Activated CD4-positive, alpha-beta memory T cell treated with anti-CD3 and anti-CD28 coated beads for 36 hours (primary cell): ENCODE measurements at regions not wholly inside any gene's neighbourhood (a gene's known extent, or its start where the extent isn't known, plus 50 kb on each side); places are given as distances from the start of the nearest gene placed in this dataset.

Experiments
- CTCF ChIA-PET: fragments of 350-600 bp; sonication (Branson Sonifier 250); formaldehyde crosslinking; loops from one replicate; lab custom pipeline; 2021; ENCODE audit warnings: antibody characterized with exemption, inconsistent platforms; lab: Charles Lee
- POLR2A ChIA-PET: fragments of 350-600 bp; sonication (Branson Sonifier 250); formaldehyde crosslinking; loops from one replicate; lab custom pipeline; 2021; ENCODE audit warnings: antibody characterized with exemption; lab: Charles Lee
- DNase-seq: peaks from one replicate; pipeline ENCODE4 v3.0.0-alpha.2; 2020
- H3K27ac Mint-ChIP-seq: one replicate; pipeline ENCODE4 v1.8.0; 2021; ENCODE audit warnings: mixed read lengths
- H3K27me3 Mint-ChIP-seq: one replicate; pipeline ENCODE4 v1.8.0; 2021; ENCODE audit warnings: mixed read lengths
- H3K36me3 Mint-ChIP-seq: one replicate; pipeline ENCODE4 v1.8.0; 2021; ENCODE audit warnings: mixed read lengths
- H3K4me1 Mint-ChIP-seq: one replicate; pipeline ENCODE4 v1.8.0; 2021; ENCODE audit warnings: low read depth, mixed read lengths
- H3K4me3 Mint-ChIP-seq: one replicate; pipeline ENCODE4 v1.8.0; 2021; ENCODE audit warnings: mild to moderate bottlenecking, mixed read lengths
- H3K9me3 Mint-ChIP-seq: one replicate; pipeline ENCODE4 v1.8.0; 2021; ENCODE audit warnings: mixed read lengths
- intact Hi-C: fragments of 100-400 bp; cut with micrococcal nuclease; formaldehyde crosslinking; loops from one replicate; pipeline ENCODE4 v1.15.1; 2023

DNA sequence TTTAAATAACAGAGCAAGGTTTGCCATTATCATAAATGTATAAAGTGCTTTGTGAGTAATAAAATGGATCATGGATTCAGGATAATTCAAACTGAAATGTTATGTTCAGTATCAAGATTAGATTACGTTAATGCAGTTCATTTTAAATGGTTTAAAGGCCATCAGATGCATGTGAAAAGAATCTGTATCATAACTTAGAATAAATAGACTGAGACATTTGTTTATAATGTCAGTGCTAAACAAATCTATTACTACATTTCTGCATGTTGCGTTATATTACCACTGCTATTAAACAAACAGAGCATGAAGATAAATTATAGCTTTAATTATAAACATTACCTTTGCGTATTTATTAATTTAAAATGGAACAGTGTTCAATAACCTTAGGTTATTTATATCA, 160.2 kb downstream of the TOX3 start:
- Mint-ChIP-seq H3K4me3 (no peak overlapping the region), H3K27ac (no peak overlapping the region), H3K4me1 (no peaks in the 10 kb centered on the region), H3K36me3 (no peaks in the 10 kb centered on the region), H3K9me3 (no peaks in the 10 kb centered on the region), H3K27me3 (no peaks in the 10 kb centered on the region)
- intact Hi-C loops: no loop called here
- ChIA-PET POLR2A (no interaction called here), CTCF (no interaction called here)
- no peak for DNase-seq

- intact Hi-C loops: no loop called here
- H3K4me1 Mint-ChIP-seq: no peaks in the 10 kb centered on the region
- no peak overlapping the region for H3K27ac Mint-ChIP-seq
- POLR2A ChIA-PET: no interaction called here
- H3K27me3 Mint-ChIP-seq: no peaks in the 10 kb centered on the region
- H3K4me3 Mint-ChIP-seq: no peak overlapping the region
- no peaks in the 10 kb centered on the region for H3K9me3 Mint-ChIP-seq
- CTCF ChIA-PET: interaction anchor here (1.4 kb wide), 1 partner anchor 193 kb away, joined by 3 read pairs; no protein-coding TSS in a partner anchor
- H3K36me3 Mint-ChIP-seq: no peaks in the 10 kb centered on the region
- DNase-seq: no peak
Observed at GRCh38 chr16:52384378-52384777, 162.6 kb downstream of the TOX3 start.

DNA sequence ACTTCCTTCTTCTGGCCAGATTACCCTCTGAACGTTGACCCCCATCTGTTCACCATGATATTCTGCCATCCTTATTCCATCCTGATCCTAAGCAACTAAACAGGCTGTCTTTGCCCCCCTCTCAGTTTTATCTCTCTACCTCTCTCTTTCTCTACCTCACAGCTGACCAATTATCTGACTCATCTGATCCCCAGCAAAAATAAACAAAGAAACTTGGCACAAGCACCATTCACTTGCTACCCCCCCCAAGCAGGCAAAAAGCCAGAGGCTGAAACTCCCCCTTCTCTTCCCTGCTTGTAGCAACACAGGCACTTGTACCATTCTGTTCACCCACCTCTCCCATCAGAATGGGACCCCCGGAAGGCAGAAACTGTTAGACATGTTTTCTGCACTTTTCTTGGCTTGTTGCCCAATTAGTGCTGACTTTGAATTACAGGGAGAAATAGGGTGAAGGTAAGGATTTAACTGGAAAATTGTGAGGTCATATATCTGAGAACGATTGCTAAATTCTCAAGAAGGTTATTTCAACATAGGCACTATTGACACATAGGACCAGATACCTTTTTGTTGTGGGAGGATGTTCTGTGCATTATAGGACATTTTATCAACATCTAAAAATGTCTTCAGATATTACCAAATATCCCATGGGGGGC, 163.2 kb downstream of the TOX3 start:
- peaks cover 2% of the 10 kb centered on the region for H3K9me3 Mint-ChIP-seq
- no peak for DNase-seq
- H3K27me3 Mint-ChIP-seq: no peaks in the 10 kb centered on the region
- no peak overlapping the region for H3K4me3 Mint-ChIP-seq
- intact Hi-C loops: no loop called here
- H3K27ac Mint-ChIP-seq: no peak overlapping the region
- H3K4me1 Mint-ChIP-seq: no peaks in the 10 kb centered on the region
- POLR2A ChIA-PET: no interaction called here
- H3K36me3 Mint-ChIP-seq: no peaks in the 10 kb centered on the region
- CTCF ChIA-PET: interaction anchor here (1.4 kb wide), 1 partner anchor 192 kb away, joined by 3 read pairs; no protein-coding TSS in a partner anchor

- POLR2A ChIA-PET: no interaction called here
- Mint-ChIP-seq H3K36me3 (no peaks in the 10 kb centered on the region), H3K4me1 (no peaks in the 10 kb centered on the region), H3K27ac (no peak overlapping the region), H3K27me3 (no peaks in the 10 kb centered on the region), H3K4me3 (no peak overlapping the region), H3K9me3 (peaks cover 2% of the 10 kb centered on the region)
- intact Hi-C loops: no loop called here
- CTCF ChIA-PET: interaction anchor here (1.4 kb wide), 1 partner anchor 192 kb away, joined by 3 read pairs; no protein-coding TSS in a partner anchor
- no peak for DNase-seq
Observed at GRCh38 chr16:52383119-52383518, 163.8 kb downstream of the TOX3 start.

DNA sequence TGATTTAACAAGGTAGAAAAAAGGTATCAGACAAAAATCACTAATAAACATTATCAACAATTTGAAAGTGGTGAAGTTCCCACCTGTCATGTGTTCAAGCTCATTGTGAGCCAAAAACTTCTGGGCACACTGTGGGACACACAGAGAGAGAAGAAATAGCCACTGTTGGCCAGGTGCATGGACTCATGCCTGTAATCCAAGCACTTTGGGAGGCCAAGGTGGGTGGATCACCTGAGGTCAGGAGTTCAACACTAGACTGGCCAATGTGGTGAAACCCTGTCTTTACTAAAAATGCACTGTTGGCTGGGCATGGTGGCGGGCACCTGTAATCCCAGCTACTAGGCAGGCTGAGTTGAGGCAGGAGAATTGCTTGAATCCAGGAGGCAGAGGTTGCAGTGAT, 167.4 kb downstream of the TOX3 start:
- no peaks in the 10 kb centered on the region for H3K4me1 Mint-ChIP-seq
- POLR2A ChIA-PET: no interaction called here
- no peaks in the 10 kb centered on the region for H3K36me3 Mint-ChIP-seq
- H3K9me3 Mint-ChIP-seq: peaks cover 9% of the 10 kb centered on the region
- intact Hi-C loops: loop anchor here (10.0 kb wide), 1 partner anchor 55 kb away; no protein-coding TSS in a partner anchor
- no peaks in the 10 kb centered on the region for H3K27me3 Mint-ChIP-seq
- no peak overlapping the region for H3K4me3 Mint-ChIP-seq
- no peak for DNase-seq
- H3K27ac Mint-ChIP-seq: no peak overlapping the region
- CTCF ChIA-PET: interaction anchor here (0.6 kb wide), 1 partner anchor 52 kb away, joined by 3 read pairs; no protein-coding TSS in a partner anchor

DNA sequence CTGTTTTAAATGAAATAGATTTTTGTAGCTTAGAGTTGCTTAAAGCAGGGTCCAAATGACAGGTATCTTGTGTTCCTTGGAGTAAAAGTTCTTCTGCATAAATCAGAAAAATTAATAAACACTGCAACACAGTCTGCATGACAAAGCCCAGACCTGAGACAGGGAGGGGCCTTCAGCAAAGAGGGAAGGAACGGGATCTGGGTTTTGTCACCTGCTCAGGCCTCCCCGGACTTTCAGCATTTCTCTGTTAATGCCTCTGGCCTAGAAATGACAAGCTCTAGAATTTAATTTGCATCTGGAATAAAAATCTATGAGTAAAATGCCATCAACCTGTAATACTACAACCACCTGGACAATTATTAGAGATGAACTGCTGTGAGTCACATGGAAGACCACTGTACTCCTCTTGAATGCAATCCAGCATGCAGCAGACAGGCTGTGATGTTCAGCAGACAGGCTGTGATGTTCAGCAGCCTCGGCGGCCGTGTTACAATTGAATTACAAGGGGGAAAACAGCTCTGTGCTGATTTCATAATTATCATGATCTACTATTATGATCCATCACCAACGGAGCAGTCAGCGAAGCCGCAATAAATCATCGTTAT, 170.2 kb downstream of the TOX3 start:
- POLR2A ChIA-PET: no interaction called here
- Mint-ChIP-seq H3K4me1 (no peaks in the 10 kb centered on the region), H3K36me3 (no peaks in the 10 kb centered on the region), H3K4me3 (no peak overlapping the region), H3K27ac (no peak overlapping the region), H3K27me3 (no peaks in the 10 kb centered on the region), H3K9me3 (peaks cover 14% of the 10 kb centered on the region)
- CTCF ChIA-PET: no interaction called here
- no peak for DNase-seq
- intact Hi-C loops: loop anchor here (10.0 kb wide), 1 partner anchor 58 kb away; no protein-coding TSS in a partner anchor

DNA sequence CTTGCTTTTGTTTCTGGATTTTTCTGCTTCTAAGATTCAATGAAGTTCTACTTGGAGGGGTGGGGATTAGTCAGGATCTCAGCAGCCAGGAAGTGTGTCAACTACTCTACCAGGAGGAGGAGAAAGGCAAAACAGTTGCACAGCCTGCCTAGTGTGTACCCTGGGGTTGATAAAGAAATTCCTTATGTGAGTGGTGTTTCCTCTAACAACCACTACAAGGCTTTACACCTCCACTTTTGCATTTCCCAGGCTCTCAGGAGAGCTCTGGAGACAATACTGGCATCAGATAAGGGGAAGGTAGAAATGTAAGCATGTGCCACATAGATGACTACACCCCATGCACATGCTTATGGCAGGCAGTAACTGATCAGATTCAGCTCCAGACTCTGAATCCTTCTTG, 174.6 kb downstream of the TOX3 start:
- H3K4me3 Mint-ChIP-seq: no peak overlapping the region
- H3K27me3 Mint-ChIP-seq: no peaks in the 10 kb centered on the region
- intact Hi-C loops: loop anchor here (10.0 kb wide), 1 partner anchor 62 kb away; no protein-coding TSS in a partner anchor
- no peak for DNase-seq
- peaks cover 12% of the 10 kb centered on the region for H3K9me3 Mint-ChIP-seq
- CTCF ChIA-PET: no interaction called here
- H3K27ac Mint-ChIP-seq: no peak overlapping the region
- no peaks in the 10 kb centered on the region for H3K36me3 Mint-ChIP-seq
- no peaks in the 10 kb centered on the region for H3K4me1 Mint-ChIP-seq
- POLR2A ChIA-PET: no interaction called here

- DNase-seq: no peak
- Mint-ChIP-seq H3K4me3 (no peak overlapping the region), H3K36me3 (no peaks in the 10 kb centered on the region), H3K27me3 (no peaks in the 10 kb centered on the region), H3K9me3 (peaks cover 14% of the 10 kb centered on the region), H3K4me1 (no peaks in the 10 kb centered on the region), H3K27ac (no peak overlapping the region)
- CTCF ChIA-PET: no interaction called here
- intact Hi-C loops: no loop called here
- POLR2A ChIA-PET: no interaction called here
Observed at GRCh38 chr16:52368859-52369258, 178.1 kb downstream of the TOX3 start.

DNA sequence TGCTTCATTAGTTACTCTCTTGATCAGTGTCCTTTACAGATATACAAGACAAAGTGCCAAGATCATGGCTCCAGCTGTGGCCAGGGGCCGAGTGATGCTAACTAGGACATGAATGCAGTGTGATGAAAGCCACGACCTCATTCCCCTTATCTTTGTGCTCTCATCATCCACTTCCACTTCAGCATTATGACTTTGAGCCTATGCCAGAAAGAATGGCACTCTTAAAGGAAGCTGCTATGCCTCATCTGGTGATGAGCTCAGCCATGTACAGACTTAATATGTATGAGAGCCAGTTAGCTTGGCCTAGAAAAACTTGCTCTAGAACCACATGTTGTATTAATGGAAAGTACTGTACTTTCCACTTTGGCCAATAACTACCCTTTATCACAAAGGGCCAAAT, 179.1 kb downstream of the TOX3 start:
- intact Hi-C loops: no loop called here
- CTCF ChIA-PET: no interaction called here

DNA sequence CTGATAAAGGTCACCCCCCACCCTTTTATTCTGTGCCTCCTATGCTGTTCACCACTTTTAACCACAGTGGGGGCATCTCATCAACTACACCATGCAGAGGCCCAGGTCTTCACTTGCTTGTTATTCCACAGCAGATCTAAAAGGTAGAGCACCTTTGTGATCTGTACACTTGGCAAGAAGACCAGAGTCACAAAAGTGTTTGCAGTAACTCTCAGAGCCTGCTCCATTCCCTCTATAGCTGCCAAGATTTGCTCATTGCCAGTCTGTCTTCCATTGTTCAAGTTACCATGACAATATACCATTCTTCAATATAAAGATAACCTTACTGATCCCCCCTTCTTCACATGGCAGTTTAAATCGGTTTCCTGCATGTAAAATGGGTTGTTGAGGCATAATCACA, 180.0 kb downstream of the TOX3 start:
- DNase-seq: no peak
- Mint-ChIP-seq H3K4me3 (no peak overlapping the region), H3K9me3 (peaks cover 13% of the 10 kb centered on the region), H3K4me1 (no peaks in the 10 kb centered on the region), H3K36me3 (no peaks in the 10 kb centered on the region), H3K27me3 (no peaks in the 10 kb centered on the region), H3K27ac (no peak overlapping the region)
- ChIA-PET CTCF (no interaction called here), POLR2A (interaction anchor here (0.5 kb wide), 1 partner anchor 9 kb away, joined by 3 read pairs; no protein-coding TSS in a partner anchor)
- intact Hi-C loops: no loop called here

More for the DNA sequence above, 179.1 kb downstream of the TOX3 start:
- Mint-ChIP-seq H3K27ac (no peak overlapping the region), H3K36me3 (no peaks in the 10 kb centered on the region), H3K4me1 (no peaks in the 10 kb centered on the region), H3K27me3 (no peaks in the 10 kb centered on the region), H3K4me3 (no peak overlapping the region), H3K9me3 (peaks cover 10% of the 10 kb centered on the region)
- POLR2A ChIA-PET: no interaction called here
- no peak for DNase-seq

DNA sequence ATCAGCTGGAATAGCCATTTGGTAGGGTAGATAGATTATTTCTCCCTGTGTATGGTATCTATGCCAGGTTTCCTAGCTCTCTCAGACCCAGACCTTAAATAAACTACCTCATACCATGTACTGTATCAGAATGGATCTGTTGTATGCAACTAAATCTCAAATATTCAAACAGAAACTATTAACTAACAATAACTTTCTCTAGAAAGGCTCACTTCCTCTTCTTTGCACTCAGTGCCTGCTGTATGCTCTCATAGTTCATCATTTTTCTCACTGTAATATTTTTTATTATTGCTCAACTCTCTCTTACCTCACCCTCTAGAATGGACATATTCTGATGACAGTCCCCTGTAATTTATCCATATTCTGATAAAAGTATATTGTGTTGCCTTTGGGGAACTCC, 182.4 kb downstream of the TOX3 start:
- Mint-ChIP-seq H3K4me1 (no peaks in the 10 kb centered on the region), H3K27me3 (no peaks in the 10 kb centered on the region), H3K27ac (no peak overlapping the region), H3K9me3 (peaks cover 13% of the 10 kb centered on the region), H3K4me3 (no peak overlapping the region), H3K36me3 (no peaks in the 10 kb centered on the region)
- no peak for DNase-seq
- intact Hi-C loops: no loop called here
- POLR2A ChIA-PET: no interaction called here
- CTCF ChIA-PET: no interaction called here

DNA sequence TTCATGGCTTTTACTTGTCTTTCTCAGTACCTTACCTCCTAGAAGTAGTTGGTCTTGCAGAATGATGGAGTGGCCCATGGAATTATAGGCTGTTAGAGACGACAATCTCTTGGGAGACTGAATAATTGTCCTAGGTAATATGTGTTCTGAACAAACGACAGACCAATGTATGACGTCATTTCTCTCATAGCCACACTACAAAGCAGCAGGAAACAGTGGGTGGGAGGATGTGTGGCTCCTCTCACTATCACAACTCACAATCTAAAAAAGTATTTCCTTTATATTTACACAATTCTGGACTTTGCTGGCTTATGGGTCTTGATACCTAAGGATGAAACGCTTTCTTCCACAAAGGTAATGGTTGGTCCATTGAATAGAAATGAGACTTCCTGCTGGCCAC, 183.9 kb downstream of the TOX3 start:
- ChIA-PET CTCF (no interaction called here), POLR2A (no interaction called here)
- Mint-ChIP-seq H3K27ac (no peak overlapping the region), H3K36me3 (no peaks in the 10 kb centered on the region), H3K27me3 (no peaks in the 10 kb centered on the region), H3K9me3 (peaks cover 15% of the 10 kb centered on the region), H3K4me3 (no peak overlapping the region), H3K4me1 (no peaks in the 10 kb centered on the region)
- DNase-seq: no peak
- intact Hi-C loops: no loop called here
